Right forelimb (tissue), 1 donor: ENCODE measurements at regions not wholly inside any gene's neighbourhood (a gene's known extent, or its start where the extent isn't known, plus 50 kb on each side); places are given as distances from the start of the nearest gene placed in this dataset.

Experiments used
- DNase-seq: peaks from one replicate; pipeline ENCODE4 v3.0.0-alpha.2; 2018

- DNase-seq: no peak
These were observed 133.1 kb upstream of the CHST15 start for GRCh38 chr10:124226271-124227054.

GRCh38 chr10:124225467-124226270 is 132.3 kb upstream of the CHST15 start:
- no peak for DNase-seq

- no peak for DNase-seq
These were observed 131.7 kb upstream of the CHST15 start for GRCh38 chr10:124225029-124225466.

- DNase-seq: no peak
These were observed 131.1 kb upstream of the CHST15 start for GRCh38 chr10:124224331-124225028.

- DNase-seq: no peak
These were observed 130.3 kb upstream of the CHST15 start for GRCh38 chr10:124223711-124224085.

- no peak for DNase-seq
These were observed 129.8 kb upstream of the CHST15 start for GRCh38 chr10:124222988-124223710.

- DNase-seq: no peak
These were observed 129.1 kb upstream of the CHST15 start for GRCh38 chr10:124222318-124222987.

- DNase-seq: no peak
These were observed 128.2 kb upstream of the CHST15 start for GRCh38 chr10:124221356-124222317.

GRCh38 chr10:124220971-124221355 is 127.6 kb upstream of the CHST15 start:
- DNase-seq: no peak

GRCh38 chr10:124220547-124220946 is 127.1 kb upstream of the CHST15 start:
- DNase-seq: no peak

GRCh38 chr10:124219655-124220054 is 126.3 kb upstream of the CHST15 start:
- no peak for DNase-seq

- peak; percentile 23 for DNase-seq
These were observed 125.7 kb upstream of the CHST15 start for GRCh38 chr10:124219062-124219461.

GRCh38 chr10:124217906-124218804 is 124.8 kb upstream of the CHST15 start:
- DNase-seq: peak; percentile 16

- no peak for DNase-seq
These were observed 123.6 kb upstream of the CHST15 start for GRCh38 chr10:124217031-124217430.

GRCh38 chr10:124214610-124215375 is 121.4 kb upstream of the CHST15 start:
- DNase-seq: no peak

GRCh38 chr10:124213899-124214510 is 120.6 kb upstream of the CHST15 start:
- no peak for DNase-seq

GRCh38 chr10:124213471-124213870 is 120.1 kb upstream of the CHST15 start:
- DNase-seq: no peak

GRCh38 chr10:124212702-124213101 is 119.3 kb upstream of the CHST15 start:
- DNase-seq: no peak

GRCh38 chr10:124211921-124212320 is 118.5 kb upstream of the CHST15 start:
- no peak for DNase-seq
